Glomerular endothelial cell (primary cell): ENCODE measurements at regions not wholly inside any gene's neighbourhood (a gene's known extent, or its start where the extent isn't known, plus 50 kb on each side); places are given as distances from the start of the nearest gene placed in this dataset.

Source experiments
- DNase-seq: peaks from one replicate; pipeline ENCODE4 v3.0.0-alpha.2; 2011; ENCODE audit warnings: low read depth, low spot score; ENCODE audit errors: extremely low read depth

DNA sequence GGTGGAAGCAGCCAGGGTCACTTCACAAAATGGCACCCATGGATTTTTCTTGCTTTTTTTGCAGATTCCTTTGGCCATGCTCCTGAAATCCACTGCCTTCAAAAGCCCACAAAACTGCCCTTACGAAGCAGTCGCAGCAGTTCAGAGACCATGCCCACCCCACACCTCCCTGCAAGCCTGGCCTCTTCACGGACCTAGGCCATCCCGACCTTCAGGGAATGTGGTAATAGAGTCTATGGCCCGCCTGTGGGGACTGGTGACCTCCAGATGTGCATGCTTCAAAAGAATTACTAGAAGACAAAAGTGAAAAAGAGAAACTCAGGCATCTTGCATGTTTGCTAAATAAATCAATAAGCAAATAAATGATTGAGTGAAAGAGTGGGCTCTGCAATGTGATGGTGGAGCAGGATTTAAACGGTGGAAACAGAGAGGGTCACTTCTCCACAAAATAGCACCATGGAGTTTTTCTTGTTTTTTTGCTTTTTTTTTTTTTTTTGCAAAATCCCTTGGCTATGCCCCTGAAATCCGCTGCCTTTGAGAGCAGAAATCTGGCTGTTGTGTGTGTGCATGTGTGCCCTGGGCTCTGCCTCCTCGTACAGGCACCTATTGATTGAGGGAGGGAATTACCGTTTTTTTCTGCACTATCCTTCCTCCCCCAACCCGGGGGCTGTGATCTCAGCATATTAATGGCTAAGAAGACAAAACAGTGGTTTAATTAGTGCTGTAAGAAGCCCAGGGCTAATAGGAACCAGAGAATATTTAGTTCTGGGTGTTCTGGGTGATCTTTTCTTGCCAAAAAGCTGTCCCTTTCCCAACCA, 107.4 kb downstream of the PXDC1 start:
- DNase-seq: no peak

DNA sequence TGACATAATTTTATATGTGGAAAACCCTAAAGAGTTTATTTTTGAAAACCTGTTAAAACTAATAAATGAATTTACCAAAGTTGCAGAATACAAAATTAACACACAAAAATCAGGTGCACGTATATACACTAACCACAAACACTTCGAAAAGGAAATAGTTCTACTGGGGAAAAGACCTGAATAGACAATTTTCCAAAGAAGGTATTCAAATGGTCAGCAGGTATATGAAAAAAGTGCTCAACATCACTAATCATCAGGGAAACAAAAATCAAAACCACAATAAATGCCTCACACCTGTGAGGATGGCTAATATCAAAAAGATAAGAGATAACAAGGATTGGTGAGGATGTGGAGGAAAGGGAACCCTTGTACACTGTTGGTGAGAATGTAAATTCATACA, 110.6 kb downstream of the PXDC1 start:
- no peak for DNase-seq

DNA sequence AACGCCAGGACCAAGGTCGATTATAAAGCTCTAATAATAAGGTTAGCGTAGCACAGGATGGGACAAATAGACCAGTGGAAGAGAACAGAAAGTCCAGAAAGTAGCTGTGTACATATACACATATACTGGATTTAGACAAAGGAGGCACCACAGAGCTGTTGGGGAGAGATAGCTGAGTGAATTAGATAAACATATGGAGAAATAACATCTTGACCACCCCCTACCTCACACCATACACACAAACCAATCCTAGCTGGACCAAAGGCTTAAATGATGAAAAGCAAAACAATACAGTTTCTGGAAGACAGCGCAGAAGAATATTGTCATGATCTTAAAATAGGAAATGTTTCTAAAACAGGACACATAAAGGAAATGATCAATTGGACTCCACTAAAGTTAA, 112.9 kb downstream of the PXDC1 start:
- no peak for DNase-seq

DNA sequence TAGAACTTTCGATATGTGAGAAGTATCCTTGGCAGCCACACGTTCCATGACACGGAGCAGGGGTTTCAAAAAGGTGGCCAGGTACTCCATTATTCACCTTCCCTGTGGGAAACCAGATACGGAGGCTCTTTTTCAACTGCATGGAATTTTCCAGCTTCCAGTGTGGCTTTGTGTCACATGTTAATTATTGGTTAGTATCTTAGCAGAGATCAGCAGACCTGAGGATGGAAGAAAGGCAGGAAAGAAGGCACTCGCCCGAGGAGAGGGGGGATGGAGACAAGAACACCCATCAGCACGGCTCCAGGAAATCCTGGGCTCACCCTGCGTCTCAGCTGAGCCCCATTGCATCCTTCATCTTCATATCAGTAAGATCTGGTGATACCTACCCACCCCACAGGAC, 115.5 kb downstream of the PXDC1 start:
- no peak for DNase-seq

DNA sequence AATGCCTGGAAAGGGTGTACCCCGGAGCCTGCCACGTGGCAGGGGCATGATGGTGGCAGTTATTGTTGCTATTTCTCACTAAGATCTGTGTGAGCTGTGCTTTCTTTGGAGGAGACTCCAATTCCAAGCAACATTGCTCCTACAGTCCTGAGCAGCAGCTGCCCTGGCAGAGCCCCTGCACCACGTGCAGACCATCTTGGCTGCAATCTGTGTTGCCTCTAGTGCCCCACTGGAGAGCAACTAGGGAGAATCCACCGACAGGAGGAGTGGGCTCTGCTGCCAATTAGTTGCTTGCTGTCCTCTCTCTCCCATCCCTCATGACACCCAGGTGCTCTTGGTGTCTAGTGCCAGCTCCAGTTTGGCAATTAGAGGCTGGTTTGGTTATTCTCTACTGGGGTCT, 116.0 kb downstream of the PXDC1 start:
- DNase-seq: no peak

DNA sequence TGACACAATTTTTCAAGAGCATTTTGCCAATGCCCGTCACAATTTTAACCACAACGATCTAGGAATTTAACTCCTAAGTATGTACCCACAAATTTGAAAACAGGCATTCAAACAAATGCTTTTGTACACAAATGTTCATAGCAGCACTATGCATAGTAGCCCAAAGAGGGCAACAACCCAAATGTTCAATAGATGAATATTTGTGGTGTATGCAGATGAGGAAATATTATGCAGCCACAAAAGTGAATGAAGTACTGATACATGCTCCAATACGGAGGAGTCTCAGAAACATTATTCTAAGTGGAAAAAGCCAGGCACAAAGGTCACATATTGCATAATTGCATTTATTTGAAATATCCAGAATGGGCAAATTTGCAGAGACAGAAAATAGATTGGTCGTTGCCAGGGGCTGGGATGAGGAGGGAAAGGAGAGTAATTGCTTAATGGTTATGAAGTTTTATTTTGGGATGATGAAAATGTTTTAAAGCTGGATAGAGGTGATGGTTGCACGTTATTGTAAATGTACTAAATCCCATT, 117.2 kb downstream of the PXDC1 start:
- no peak for DNase-seq

DNA sequence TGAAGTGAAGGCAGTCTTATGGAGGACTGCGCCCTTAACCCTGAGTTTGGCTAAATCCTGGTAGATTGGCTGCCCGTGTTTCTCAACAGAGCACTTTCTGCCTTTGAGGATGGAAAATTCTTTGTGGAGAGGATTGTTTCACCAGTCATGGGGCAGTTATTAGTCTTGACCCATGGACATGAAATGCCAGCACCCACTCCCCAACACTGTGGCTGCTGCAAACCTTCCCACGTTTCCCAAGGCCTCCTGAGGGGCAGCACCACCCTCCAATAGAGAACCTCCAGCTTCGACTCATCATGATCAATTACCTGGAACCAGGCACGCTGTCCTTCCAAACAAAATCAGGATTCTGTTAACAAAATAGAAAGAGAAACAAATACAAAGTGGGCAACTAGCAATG, 117.8 kb downstream of the PXDC1 start:
- DNase-seq: no peak

DNA sequence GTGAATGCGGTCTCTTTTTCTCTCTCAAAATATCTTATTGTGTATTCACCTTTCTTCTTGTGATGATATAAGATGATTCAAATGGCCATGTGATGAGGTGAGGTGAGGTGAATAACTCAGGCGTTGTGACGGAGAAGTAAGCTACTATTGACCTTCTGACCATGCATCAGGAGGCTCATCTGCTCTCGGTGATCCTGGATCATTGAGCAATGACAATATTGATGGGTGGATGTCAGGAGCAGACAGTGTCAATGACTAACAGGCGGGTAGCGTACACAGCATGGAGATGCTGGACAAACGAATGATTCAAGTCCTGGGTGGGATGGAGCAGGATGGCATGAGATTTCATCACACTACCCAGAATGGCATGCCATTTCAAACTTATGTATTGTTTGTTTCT, 119.6 kb downstream of the PXDC1 start:
- DNase-seq: no peak

DNA sequence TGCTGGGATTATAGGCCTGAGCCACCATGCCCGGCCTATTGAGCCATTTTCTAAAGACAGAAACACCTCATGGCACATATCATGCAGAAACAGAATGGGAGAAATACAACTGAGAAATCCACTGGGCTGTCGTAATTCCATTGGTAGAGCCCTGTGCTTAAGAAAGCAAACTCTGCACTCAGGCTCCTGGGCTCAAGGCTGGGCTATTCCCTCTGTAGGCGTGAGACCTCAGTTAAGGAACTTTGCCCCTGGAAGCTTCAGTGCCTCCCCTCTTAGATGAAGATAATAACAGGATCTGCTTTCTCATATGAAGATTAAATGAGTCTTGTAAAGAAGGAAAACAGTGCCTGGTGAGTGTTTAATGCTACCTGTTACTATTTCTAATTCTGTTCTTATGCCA, 120.3 kb downstream of the PXDC1 start:
- no peak for DNase-seq

DNA sequence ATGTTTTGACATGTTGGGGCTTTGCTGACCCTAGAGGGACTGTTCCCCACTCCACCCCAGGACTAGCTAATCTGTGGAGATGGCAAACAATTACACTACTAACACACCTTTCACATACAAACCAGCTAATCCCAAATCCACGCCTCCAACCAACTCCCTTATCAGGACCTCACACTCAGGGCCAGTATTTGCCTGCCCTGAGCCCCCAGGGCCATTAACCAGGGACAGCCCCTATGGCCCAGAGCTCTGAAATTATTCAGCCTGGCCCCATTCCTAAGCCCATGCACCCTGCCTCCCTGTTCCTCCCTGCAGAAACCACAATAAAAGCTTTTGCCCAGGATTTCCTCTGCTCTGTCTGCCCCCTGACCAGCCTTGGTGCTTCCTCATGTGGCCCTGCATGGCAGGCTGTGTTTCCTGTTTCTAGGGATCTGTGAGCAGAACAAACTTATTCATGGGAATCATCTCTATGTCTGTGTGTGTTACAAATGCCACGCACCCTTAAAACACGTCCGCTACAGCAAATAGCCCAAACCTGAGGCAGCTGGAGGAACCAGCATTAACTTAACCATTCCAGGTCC, 121.2 kb downstream of the PXDC1 start:
- DNase-seq: no peak

DNA sequence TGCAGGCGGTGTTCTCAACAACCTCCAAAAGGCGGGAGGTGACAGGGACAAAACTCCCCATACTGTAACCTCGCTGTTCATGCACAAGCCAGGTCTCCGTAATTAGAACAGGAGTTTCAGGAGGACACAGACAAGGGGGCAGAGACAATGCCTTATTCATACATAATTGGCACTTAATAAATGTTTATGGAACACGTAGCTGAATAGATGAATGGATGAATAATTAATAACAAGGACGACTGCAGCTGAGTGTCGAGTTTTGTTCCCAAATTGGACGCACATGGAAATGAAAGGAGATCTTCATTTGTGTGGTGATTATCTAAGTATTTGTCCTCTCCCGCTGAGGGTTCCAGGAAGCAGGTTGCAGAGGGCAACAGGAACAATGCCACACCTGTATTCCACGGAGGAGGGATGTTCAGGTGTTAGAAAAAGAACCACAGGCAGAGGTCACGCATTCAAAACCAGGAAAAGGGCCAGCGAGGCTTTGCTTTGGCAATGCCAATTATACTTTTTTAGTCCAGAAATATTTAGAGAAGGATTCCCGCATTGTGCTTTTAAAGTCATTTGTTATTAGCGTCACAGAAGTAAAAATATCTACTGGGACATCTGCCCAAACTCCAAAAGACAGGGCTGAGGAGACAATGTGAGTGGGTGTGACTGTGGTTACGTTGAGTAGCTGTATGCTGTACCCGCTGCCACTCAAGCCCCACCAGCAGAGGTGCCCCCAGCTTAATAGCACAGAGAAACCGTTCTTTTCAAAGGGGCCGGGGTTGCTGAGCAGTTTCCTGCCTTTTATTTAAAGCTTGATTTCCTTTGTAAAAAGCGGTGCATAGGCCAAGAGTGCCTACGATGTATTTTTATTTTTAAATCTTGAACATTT, 123.3 kb downstream of the PXDC1 start:
- no peak for DNase-seq

DNA sequence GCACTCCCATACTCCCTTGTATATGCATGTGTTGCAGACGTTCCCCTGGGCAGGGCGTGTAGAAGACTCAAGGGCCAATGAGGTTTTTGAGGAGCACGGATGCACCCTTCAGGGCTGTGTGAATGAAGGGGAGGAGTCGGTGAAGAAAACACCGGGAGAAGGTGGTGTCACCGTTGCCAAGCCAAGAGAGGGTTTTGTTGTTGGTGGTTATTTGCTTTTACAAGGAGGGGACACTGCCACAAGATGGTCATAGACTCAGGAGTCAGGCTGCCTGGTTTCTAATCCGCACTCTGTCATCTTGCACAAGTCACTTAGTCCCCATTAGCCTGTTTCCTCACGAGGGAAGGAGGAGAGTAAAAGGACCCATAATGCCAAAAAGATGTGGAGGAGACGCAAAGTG, 124.0 kb downstream of the PXDC1 start:
- DNase-seq: no peak

DNA sequence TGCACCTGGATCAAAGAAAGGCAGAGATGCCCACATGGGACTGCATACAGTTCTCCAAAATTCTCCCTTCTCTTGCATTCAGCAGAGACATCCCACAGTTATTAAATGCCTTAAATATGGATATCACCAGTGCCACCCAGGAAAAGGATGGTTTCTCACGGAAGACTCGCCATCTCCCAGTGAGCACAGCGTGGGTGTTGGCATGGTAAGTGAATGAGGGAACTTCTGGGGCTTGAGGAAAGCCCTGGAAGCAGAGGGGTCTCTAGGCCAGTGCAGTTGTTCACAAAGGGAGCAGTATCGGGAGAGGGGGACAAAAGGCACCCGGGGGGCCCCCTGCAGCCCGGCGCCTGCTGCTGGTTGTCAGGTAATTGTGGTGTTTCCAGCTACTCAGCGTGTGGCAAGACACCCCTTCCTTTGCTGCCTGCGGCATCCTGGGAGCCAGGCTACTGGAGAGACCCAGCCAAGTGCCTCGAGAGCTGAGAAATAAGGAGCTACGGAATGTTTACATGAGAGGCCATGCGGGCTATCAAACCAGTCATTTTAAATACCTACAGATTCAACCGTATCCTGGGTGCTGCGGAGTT, 125.4 kb downstream of the PXDC1 start:
- DNase-seq: no peak

DNA sequence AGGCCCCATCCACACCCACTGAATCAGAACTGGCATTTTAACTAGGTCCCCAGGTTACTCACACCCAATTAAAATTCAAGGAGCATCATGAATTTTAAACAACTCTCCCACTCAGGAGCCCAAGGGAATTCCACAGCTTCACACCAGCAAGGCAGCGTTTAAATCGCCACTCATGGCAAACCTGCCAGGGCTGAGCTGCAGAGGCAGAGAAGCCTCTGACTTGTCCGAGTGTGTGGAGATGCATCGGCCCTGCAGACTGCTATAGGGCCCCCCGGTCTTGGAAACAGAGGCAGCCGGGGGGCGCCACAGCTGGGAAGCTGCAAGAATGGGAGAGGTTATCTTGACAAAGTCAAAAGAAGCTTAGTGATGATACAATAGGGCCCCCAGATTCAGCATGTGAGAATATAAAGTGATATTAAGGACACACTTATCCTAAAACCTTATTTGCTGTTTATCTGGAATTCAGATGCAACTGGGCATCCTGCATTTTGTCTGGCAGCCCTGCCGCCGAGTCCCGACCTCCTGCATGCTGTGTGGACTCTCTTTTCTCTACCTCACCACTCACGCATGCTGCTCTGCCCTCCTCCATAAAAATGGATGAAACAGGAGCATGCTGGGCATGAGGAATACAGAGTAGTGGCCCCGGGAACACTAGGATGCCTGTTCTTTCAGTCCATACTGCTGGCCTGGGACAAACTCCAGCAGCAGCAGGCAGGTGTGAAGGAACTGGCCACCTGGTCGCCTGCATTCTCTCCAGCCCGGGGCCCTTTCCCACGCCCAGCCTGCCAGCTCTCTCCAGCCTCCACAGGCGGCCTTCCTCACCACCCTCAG, 126.1 kb downstream of the PXDC1 start:
- DNase-seq: no peak

DNA sequence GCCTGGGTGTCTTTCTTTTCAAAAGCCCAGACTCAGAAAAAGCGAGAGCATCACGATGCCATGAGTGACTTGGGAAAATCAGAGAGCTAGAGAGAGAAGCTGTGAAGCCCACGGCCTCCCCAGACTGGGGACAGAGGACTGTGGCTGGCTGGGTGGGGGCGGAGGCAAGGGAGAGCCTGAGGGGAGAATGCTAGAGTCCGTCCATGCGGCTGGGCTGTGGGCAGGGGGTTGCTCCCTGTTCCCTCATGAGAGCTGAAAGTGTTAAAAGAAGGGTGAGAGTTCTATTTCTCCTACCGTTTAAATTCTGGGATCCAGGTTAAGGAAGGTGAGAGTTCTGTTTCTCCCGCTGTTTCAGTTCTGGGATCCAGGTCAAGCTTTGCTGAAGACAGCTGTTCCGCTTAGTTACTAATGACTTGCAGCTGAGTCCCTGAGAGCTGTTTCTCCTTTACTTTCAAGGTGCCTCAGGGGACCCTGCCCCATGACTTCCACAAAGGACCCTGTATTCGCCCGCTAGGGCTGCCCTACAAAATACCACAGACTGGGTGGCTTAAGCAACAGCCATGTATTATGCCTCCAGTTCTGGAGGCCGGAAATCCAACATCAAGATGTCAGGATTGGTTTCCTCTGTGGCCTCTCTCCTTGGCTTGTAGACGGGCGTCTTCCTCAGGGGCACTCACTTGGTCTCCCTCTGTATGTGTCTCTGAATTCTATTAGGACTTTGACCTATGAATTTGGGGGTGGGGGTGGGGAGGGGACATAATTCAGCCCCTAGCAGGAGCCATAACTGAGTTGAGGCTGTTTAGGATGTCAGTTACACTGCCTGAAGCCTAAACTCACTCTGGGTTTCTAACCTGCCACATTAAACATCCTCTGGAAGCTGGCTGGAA, 127.0 kb downstream of the PXDC1 start:
- no peak for DNase-seq

DNA sequence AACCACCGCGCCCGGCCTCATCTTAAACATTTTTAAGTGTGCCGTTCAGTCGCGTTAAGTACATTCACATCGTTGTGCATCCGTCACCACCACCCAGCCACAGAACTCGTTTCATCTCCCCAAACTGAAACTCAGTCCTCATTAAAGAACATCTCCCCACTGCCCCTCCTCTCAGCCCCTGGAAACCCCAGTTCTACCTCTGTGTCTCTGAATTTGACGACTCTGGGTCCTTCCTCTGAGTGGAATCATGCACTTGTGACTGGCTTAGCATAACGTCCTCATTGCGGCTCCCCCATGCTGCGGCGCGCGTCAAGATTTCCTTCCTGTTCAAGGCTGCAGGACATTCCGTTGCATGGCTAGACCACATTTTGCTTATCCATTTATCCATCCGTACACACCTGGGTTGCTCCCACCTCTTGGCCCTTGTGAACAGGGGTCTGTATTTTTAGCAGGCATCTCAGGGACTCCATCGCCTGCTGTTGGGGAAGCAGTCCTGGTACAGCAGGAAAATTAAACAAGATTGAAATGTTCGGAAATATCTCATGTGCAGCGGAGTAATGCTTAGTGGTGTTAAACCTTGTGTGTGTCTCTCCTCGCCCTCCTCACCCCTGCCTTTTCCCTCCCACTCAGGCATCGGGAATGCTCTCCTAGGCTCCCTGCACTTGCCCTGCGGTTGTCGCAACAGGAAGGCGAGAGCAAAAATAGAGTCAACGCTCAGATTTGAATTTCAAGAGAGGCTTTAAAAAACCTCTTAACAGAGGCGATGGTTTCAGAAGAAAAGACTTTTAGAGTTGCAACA, 127.9 kb downstream of the PXDC1 start:
- DNase-seq: no peak

DNA sequence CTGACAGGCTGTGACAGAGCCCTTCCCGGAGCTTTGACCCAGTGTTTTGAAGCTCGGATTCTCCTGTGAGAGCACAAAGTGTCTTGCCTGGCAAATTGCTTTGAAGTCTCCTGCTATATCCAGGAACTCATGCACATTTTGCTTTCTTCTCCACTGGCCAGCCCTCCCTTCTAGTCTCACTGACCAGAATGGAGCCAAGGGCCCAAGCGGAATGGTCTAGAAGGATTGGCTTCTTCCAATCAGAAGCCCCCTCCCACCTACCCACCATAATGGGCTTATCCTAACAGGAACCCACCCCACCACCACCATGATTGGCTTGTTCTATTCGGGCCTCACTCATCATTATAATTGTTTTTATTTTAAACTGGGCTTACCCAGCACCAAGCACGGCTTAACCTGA, 130.1 kb downstream of the PXDC1 start:
- DNase-seq: no peak

DNA sequence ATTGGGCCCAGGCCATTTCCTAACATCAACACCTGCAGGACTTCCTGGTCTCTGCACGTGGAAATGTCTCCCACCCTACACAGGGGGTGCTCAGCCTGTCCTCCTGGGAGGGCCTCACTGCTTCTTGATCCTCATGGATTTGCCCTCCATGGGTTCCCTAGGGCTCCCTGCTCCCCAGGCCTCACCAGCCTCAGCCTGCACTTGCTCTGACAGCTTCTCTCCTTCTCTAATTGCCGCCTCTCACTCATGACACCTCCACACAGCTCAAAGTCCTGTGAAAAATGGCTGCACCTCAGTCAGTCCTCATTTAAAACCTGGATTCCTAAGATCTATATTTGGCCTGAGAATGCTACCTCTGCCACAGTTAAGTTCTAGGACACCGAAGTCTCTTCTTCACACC, 130.6 kb downstream of the PXDC1 start:
- DNase-seq: no peak
